ENCODE measurements at regions not wholly inside any gene's neighbourhood (a gene's known extent, or its start where the extent isn't known, plus 50 kb on each side); places are given as distances from the start of the nearest gene placed in this dataset.
"Not testable (repeated sequence)": the region's sequence is repeated elsewhere in the genome, so short reads cannot be mapped to it uniquely, and the experiment has no call there.

GRCh38 chr17:68700421-68700820 lies 99.3 kb upstream of the FAM20A start:
- no peak for DNase-seq (ENCODE audit: low spot score)

GRCh38 chr17:68699936-68700335 lies 98.8 kb upstream of the FAM20A start:
- no peak for DNase-seq (ENCODE audit: low spot score)

GRCh38 chr17:68698746-68699145 lies 97.6 kb upstream of the FAM20A start:
- no peak for DNase-seq (ENCODE audit: low spot score)

- no peak for DNase-seq (ENCODE audit: low spot score)
Observed at GRCh38 chr17:68697850-68698361, 96.7 kb upstream of the FAM20A start.

GRCh38 chr17:68695659-68696058 lies 94.5 kb upstream of the FAM20A start:
- DNase-seq (ENCODE audit: low spot score), result no peak

GRCh38 chr17:68694791-68695485 lies 93.8 kb upstream of the FAM20A start:
- no peak for DNase-seq (ENCODE audit: low spot score)

- no peak for DNase-seq (ENCODE audit: low spot score)
Observed at GRCh38 chr17:68693896-68694295, 92.7 kb upstream of the FAM20A start.

GRCh38 chr17:68693466-68693865 lies 92.3 kb upstream of the FAM20A start:
- no peak for DNase-seq (ENCODE audit: low spot score)

- no peak for DNase-seq (ENCODE audit: low spot score)
Observed at GRCh38 chr17:68686108-68686988, 85.2 kb upstream of the FAM20A start.

GRCh38 chr17:68684949-68685357 lies 83.8 kb upstream of the FAM20A start:
- DNase-seq (ENCODE audit: low spot score), result no peak

- DNase-seq (ENCODE audit: low spot score), result no peak
Observed at GRCh38 chr17:68682903-68683302, 81.7 kb upstream of the FAM20A start.

- DNase-seq (ENCODE audit: low spot score), result no peak
Observed at GRCh38 chr17:68679882-68680281, 78.7 kb upstream of the FAM20A start.

- DNase-seq (ENCODE audit: low spot score), result no peak
Observed at GRCh38 chr17:68676856-68677255, 75.7 kb upstream of the FAM20A start.

GRCh38 chr17:68675723-68676122 lies 74.6 kb upstream of the FAM20A start:
- DNase-seq (ENCODE audit: low spot score), result no peak

GRCh38 chr17:68674029-68674925 lies 73.1 kb upstream of the FAM20A start:
- DNase-seq (ENCODE audit: low spot score), result no peak

- DNase-seq (ENCODE audit: low spot score), result no peak
Observed at GRCh38 chr17:68670967-68671693, 70.0 kb upstream of the FAM20A start.

GRCh38 chr17:68666438-68666837 lies 65.3 kb upstream of the FAM20A start:
- not testable (repeated sequence) for DNase-seq (ENCODE audit: low spot score)

GRCh38 chr17:68665373-68665772 lies 64.2 kb upstream of the FAM20A start:
- no peak for DNase-seq (ENCODE audit: low spot score)

- DNase-seq (ENCODE audit: low spot score), result no peak
Observed at GRCh38 chr17:68662479-68662878, 61.3 kb upstream of the FAM20A start.

- DNase-seq (ENCODE audit: low spot score), result no peak
Observed at GRCh38 chr17:68662037-68662432, 60.9 kb upstream of the FAM20A start.

GRCh38 chr17:68661265-68662036 lies 60.3 kb upstream of the FAM20A start:
- DNase-seq (ENCODE audit: low spot score), result no peak

Data from hematopoietic multipotent progenitor cell treated with erythropoietin and hydrocortisone succinate and interleukin-3 and kit ligand, for 15 days (in vitro differentiated cells).